Left lobe of liver (tissue), 2 donors: ENCODE measurements at regions not wholly inside any gene's neighbourhood (a gene's known extent, or its start where the extent isn't known, plus 50 kb on each side); places are given as distances from the start of the nearest gene placed in this dataset.
"Not testable (repeated sequence)": the region's sequence is repeated elsewhere in the genome, so short reads cannot be mapped to it uniquely, and the experiment has no call there.

Experiments
- ATAC-seq: fragments of 200-7000 bp; cut with Tn5 transposase; one replicate; pipeline ENCODE4 v1.9.1; 2020; ENCODE audit warnings: mild to moderate bottlenecking, moderate library complexity
- DNase-seq: peaks from one replicate; pipeline ENCODE4 v3.0.0-alpha.2; 2020; ENCODE audit warnings: low spot score
- donor health status: DM: no; HTN: no; CAD: no; lungs with moderate emphysema.
- donor health status: DM: no; HTN: yes; CAD: no.

DNA sequence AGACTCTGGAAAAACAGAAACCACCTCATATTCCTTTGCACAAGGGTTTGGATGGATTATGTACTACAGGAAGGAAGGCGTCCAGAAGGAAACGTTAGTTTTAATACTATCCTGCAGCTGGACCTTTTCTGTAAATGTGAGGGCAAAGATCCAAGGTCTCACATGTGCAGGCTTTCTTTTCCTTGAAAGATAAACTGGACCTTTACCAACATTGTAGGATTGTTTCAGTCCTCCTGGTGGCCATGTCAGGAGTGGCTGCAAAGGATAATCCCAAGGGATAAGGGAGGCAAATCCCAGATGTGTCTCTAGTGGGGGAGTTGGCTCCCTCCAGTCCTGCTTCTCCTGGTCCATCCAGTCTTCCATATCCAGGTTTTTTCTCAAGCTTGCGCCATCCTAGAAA is 397.5 kb downstream of the HTR1A start:
- ATAC-seq, result no peak
- DNase-seq, result no peak

DNA sequence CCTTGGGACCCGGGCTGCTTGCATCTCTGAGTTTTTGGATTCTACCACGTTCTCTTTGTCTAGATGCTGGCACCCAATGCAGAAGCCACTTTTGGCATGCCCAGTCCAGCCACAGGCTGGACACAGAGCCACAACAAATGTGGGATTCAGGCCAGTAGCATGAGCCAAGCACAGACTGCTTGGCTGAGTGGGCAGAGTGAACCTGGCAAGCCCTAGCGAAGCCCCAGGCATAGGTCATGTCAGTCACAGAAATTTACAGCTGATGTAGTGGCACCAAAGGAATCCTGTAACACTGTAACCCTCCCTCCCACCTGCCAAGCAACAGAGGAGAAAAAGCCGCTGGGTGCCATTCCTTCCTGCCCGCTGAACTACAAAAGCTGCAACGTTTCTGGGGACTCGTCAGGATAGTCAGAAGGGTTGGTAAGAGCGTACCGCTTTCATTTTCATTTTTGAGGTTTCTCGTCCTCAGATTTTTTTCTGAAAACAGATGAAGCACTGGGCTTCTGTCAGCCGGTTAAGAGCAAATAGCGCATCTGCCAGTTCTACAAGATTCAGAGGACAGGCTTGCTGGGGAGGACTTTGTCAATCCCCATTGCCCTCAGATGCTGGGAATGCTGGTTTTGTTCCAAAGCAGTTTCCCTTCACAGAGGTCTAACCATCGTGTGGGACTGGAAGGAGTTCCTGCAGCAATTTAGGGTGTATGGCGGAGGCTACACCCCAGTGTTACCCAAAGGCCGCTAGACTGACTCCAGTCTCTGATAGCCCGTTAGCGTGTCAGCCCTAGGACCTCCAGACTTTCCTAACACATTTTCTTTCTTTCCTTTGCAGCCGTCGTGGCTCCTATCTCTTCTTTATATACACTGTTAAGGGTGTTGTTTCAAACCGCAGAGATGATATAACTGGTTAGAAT is 399.0 kb downstream of the HTR1A start:
- ATAC-seq, result no peak
- DNase-seq, result no peak

- ATAC-seq (no peak), DNase-seq (no peak)
These were observed 406.4 kb downstream of the HTR1A start for GRCh38 chr5:63555874-63556273.

DNA sequence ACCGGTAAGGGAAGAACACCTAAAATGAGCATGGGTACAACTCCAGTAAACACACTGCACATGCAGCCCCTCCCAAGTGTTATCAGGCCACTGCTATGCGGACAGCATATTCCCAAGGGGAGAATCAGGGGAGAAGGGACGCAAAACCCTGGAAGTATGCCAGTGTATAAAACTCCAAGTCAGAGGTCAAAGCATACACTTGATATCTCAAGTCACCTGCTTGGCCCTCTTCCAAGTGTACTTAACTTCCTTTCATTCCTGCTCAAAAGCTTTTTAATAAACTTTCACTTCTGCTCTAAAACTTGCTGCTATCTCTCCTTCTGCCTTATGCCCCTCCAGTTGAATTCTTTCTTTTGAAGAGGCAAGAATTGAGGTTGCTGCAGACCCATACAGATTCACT is 408.1 kb downstream of the HTR1A start:
- no peak for DNase-seq
- ATAC-seq, result no peak

DNA sequence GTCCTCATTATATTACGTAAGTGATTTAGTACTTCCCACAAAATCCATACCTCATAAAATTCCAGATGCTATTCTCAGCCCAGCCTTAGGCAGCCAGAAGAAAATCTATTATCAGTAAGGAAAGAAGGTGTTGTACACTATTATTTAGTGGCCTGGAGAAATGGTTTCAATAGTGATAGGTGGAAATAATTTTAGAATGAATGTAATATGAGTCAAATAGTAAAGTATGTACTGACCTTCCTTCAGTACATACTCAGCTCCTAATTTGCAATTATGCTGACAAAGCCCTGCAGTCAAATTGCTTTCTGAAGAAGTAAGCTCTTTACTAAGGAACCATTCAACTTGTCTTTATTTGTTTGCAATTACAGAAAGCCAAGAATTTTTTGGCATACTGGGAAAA is 409.2 kb downstream of the HTR1A start:
- no peak for DNase-seq
- no peak for ATAC-seq

- DNase-seq, result no peak
- peak; percentile 89 for ATAC-seq
These were observed 426.2 kb downstream of the HTR1A start for GRCh38 chr5:63535840-63536602.

DNA sequence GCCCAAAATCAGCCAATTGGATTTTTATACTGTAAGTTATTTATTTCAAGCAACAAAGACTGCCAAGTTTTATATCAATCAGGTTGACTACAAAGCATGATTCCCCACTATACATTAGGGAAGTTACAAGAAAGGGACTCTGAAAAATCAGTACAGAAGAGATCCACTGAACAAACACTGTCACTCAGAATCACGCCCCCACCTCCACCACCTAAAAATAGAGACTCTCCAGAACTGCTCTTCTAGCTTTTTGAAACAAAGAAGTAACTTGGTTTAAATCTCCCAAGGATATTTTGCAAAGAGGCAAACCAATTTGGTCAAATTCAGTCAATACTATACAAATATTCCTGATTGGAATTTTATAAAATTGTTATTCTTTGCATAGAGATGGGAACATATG is 438.0 kb downstream of the HTR1A start:
- ATAC-seq, result no peak

DNA sequence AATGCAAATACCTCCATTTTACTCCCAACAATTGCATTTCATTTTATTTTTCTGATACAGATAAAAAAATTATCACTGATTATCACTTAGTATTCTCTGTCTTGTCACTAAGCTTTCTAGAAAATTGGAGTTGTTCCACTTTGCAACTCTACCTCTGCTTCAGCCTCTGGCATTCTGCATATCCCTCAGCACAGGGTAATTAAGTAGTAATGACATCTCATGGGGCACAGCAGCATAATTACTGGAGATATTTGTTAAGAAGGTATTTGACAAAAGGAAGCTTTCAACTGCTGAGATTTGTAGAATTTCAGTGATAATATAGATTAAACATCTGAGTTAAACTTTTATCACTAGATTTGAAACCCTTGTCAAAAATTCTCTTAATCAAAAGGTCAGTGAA is 446.2 kb downstream of the HTR1A start:
- DNase-seq, result no peak
- no peak for ATAC-seq

More for the DNA sequence above, 438.0 kb downstream of the HTR1A start:
- DNase-seq, result no peak

- DNase-seq, result no peak
- ATAC-seq, result no peak
These were observed 462.0 kb downstream of the HTR1A start for GRCh38 chr5:63500242-63500641.

GRCh38 chr5:63495225-63495624 is 467.0 kb downstream of the HTR1A start:
- DNase-seq, result no peak
- ATAC-seq, result no peak

GRCh38 chr5:63483338-63483737 is 478.9 kb downstream of the HTR1A start:
- DNase-seq, result no peak
- ATAC-seq, result no peak

DNA sequence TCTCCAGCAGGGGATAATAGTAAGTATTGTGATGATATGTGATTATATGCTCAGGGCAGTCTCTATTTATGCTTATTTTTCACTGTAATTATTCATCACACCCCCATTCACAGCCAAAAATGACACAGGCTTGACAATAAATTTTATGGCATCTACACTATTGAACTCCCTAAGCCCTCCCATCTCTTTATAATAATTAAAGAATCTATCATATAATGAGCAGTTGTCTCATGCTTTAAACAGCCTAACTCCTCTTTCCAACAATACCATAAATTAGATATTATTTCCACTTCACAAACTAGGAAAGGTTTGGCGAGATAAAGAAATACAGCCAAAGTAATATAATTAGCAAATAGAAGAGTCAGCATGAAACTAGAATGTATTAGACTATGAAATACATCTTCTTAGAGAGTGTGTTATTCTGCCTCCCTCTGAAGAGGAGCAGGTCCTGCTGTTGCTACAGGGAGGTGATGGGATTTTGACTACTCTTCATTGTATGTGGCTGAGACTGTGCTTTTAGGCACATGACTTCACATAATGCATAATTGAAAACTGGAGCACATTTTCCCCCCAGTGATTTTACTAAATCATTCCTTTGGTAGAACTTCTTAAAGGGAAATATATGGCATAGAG is 488.8 kb downstream of the HTR1A start:
- DNase-seq (no peak), ATAC-seq (no peak)

DNA sequence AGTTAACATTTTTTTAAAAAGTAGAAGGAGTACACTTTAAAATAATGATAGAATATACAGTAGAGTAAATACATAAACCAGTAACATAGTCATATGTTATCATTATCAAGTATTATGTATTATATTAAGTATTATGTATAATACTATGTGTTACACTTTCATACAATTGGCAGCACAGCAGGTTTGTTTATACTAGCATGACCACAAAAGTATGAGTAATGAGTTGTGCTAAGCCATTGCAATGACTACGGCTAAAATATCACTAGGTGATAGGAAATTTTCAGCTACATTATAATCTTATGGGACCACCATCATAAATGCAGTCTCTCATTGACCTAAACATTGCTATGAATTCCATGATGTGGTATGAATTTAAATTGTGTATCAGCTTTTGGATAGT is 506.0 kb downstream of the HTR1A start:
- DNase-seq (no peak), ATAC-seq (no peak)

DNA sequence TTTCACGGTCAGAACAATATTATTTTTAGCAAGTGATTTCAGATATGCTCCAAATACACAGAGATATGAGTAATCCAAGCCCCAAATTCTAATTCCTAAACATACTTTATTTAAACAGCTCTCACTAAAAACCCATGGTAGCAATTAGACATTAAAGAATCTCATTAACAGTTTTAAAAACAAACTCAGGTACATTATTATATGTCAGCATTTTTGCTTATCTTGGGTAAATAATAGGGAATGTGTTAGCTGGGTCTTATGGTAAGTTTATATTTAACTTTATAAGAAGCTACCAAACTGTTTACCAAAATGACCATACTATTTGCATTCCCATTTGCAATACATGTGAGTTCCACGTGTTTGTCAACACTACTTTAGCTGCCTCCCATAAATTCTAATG is 511.1 kb downstream of the HTR1A start:
- ATAC-seq, result no peak
- DNase-seq, result no peak

DNA sequence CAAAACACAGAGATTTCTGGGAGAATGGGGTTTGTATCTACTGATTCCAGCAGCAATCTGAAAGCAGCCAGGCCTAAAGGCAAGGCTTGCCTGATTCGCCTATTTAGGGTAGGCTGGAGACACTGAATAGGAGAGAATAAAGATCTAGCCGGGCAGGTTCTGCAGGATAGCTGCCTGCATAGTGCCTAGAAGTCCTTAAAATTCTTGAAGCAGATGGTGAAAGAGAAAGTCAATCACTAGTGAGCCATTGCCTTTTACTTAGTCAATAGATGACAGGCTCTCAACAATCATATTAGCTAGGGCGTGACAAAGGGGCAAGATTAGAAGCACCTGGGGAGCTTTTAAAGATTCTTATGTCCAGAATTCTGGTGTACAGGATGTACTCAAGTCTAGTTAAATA is 522.7 kb downstream of the HTR1A start:
- DNase-seq (no peak), ATAC-seq (no peak)

DNA sequence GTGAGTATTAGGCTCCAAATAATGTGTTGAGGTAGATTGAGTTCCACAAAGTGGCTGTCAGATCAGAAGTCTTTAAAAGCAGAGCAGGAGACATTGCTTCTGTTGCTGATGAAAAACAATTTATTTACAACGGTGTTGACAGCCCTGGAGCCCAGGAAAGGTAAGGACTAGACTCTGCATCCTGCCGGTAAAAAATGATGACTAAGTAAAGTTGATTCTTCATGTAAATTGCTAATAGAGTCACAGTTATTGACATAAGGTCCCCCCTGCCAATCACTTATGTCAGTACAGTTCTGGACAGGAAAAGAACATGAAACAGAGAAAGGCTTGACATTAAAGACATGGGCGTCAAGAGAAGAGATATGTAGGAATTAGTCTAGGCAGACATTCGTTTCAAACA is 552.5 kb downstream of the HTR1A start:
- no peak for ATAC-seq
- DNase-seq, result no peak

DNA sequence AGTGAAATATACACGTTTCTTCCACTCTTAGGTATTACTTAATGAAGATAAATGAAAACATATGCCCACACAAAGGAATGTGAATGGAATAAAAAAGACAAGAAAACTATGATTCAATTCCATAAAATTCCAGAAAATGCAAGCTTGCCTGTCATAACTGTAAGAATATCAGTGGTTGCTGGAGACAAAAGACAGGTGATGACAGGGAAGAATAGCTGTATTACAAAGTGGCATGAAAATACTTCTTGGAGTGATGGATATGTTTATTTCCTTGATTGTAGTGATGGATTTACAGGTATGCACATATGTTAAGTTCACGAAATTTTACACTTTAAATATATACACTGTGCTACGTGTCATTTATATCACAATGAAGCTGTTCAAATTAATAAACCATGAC is 553.3 kb downstream of the HTR1A start:
- ATAC-seq, result no peak
- DNase-seq, result no peak

DNA sequence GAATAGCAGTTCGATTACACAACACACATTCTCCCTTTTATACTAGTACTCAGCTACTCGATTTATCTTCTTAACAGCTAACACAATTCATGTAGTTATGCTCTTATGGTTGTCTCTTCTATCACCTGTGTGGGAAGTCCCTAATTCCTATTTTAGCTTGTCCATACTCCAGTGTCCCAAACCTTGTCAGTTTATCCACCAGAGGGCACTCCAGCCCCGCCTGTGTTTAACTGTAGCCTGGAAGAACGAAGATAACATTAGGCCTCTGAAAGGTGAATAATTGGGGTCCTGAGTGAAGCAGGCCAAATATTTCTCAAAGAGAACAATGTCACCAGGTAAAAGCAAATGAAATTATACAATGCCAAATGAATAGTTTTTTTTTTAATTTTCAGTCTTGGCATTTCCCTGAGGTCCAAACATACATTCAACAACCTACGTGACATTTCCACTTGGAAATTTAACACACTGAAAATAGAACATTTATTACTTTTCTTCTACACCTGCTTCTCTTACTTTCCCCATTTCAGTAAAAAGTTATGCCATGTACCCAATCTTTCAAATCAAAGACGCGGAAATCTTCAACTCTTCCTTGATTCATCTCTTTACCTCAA is 560.7 kb downstream of the HTR1A start:
- peak; percentile 95 for ATAC-seq
- peak; percentile 68 for DNase-seq

- no peak for DNase-seq
- no peak for ATAC-seq
These were observed 562.2 kb downstream of the HTR1A start for GRCh38 chr5:63400079-63400478.

DNA sequence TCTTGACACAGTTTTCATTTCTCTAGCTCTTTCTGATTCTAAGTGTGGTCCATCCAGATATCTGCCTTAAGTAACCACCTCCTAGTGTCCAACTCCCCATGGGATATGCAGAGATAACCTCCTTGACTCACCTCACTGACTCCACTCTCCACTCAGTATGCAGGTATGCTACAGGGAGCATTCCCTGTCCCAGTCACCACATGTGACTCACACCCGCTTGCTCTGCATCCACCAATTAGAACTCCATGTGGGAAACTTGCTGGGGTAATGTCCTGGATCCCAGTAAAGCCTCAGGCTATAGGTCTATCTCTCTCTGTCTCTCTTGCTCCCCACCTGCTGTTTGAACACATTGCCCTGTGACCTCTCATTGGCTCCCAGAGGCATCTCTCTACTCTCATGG is 563.9 kb downstream of the HTR1A start:
- ATAC-seq, result no peak

DNA sequence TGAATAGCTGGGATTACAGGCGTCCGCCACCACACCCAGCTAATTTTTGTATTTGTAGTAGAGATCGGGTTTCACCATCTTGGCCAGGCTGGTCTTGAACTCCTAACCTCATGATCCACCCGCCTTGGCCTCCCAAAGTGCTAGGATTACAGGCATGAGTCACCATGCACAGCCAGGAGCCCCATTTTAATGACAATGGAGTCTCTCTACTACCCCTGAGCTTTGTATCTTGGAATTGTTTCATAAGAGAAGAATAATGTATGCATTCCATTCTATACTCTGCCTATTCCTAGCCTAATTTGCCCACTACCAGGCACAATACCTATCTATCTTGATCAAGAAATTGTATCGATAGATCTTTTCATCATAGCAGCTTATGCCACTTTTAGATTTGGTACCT is 574.1 kb downstream of the HTR1A start:
- not testable (repeated sequence) for DNase-seq, ATAC-seq

More for the DNA sequence above, 563.9 kb downstream of the HTR1A start:
- no peak for DNase-seq
